IPS-18a (cell line): ENCODE measurements at regions not wholly inside any gene's neighbourhood (a gene's known extent, or its start where the extent isn't known, plus 50 kb on each side); places are given as distances from the start of the nearest gene placed in this dataset.

ENCODE experiments used
- H3K27ac ChIP-seq: one replicate; pipeline ENCODE4 v1.5.1; 2013; ENCODE audit warnings: low read length
- H3K27me3 ChIP-seq: one replicate; pipeline ENCODE4 v1.6.1; 2013; ENCODE audit warnings: mild to moderate bottlenecking, low read length; ENCODE audit not compliant: control insufficient read depth, insufficient read depth
- H3K36me3 ChIP-seq: one replicate; pipeline ENCODE4 v1.6.1; 2013; ENCODE audit warnings: low read depth, low read length; ENCODE audit not compliant: control insufficient read depth
- H3K4me1 ChIP-seq: one replicate; pipeline ENCODE4 v1.6.1; 2013; ENCODE audit warnings: low read depth, low read length; ENCODE audit not compliant: control insufficient read depth
- H3K4me3 ChIP-seq: one replicate; pipeline ENCODE4 v1.5.1; 2013; ENCODE audit warnings: low read length
- H3K9ac ChIP-seq: one replicate; pipeline ENCODE4 v1.6.1; 2013; ENCODE audit warnings: mild to moderate bottlenecking, low read length, moderate library complexity
- H3K9me3 ChIP-seq: one replicate; pipeline ENCODE4 v1.6.1; 2013; ENCODE audit warnings: low read depth, low read length; ENCODE audit not compliant: control insufficient read depth

DNA sequence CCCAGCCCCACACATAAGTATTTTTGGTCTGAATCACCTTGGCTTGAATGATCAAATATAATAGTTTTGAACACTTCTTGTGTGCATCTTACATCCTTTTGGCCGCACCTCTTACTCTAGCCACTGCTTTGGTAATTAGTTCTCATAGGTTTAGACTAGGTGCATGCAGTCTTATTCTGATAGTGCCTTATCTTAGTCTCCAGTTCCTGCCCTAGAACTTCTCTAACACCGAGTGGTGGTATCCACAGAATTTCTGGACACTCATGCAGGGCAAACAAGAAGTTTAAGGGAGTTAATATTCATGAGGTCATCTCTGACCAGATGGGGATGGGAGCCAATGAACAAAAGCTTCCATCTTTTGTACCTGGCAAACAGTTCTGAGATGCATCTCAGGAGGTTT is 77.5 kb upstream of the AKIRIN2 start:
- Histone ChIP-seq H3K27me3 (no peaks in the 10 kb centered on the region), H3K9ac (no peak overlapping the region), H3K4me1 (no peaks in the 10 kb centered on the region), H3K4me3 (no peak overlapping the region), H3K9me3 (no peaks in the 10 kb centered on the region), H3K27ac (no peak overlapping the region), H3K36me3 (no peaks in the 10 kb centered on the region)

DNA sequence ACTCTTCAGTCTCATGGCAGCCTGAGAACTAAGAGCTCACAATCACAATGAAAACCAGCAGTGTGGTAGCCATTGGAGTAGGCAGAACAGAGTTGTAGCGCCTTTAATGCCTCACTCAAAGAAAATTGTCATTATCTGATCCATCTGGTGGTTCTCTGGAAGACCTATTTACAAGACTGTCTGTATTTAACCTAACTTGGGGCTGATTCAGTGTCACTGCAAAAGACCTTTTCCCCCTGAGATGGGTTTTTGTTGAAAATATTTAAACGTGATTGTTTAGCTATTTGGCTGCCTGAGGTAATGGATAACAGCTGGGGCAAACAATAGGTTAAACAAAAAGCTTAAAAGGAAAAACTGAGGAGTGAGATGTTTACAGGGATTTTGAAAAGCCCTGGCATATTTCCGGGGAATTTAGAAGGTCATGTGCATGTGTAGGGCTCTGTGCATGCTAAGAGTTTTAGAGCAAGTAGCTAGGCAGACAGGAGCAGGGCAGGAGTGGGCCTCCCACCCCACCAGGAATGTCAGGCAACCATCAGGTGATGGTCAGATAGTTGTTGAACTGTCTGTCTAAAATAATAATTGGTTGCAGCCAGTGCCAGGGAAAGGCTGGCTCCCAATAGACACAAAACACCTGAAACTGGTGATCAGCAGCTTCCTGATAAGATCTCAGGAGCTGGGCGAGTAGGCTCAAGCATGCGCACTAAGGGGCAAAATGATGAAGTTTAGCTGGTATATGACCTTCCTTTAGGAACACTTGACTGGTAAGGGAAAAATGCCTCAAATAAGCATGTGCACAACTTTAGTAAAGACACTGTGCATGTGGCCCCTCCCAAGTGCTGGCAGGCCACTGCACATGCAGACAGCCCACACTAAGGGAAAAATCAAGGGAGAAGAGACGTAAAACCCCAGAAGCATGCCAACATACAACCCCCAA is 70.8 kb upstream of the AKIRIN2 start:
- no peak overlapping the region for H3K27ac ChIP-seq
- H3K9me3 ChIP-seq, result no peaks in the 10 kb centered on the region
- H3K9ac ChIP-seq, result no peak overlapping the region
- H3K27me3 ChIP-seq, result no peaks in the 10 kb centered on the region
- H3K4me3 ChIP-seq, result no peak overlapping the region
- H3K4me1 ChIP-seq, result no peaks in the 10 kb centered on the region
- H3K36me3 ChIP-seq, result no peaks in the 10 kb centered on the region

DNA sequence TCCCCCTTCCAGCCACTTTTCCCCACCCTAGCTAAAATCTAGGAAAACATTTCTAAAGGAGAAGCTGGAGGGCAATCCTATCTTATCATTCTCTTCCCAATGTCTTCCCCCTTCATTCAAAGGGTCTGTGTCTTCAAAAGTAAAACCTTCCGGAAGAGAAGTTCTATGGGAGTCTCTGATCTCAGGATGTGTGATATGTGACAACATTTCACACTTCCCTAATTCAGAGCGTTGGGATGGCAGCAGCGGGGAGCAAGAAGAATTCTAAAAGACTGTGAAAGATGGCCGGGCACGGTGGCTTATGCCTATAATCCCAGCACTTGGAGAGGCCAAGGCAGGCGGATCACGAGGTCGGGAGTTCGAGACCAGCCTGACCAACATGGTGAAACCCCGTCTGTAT is 65.4 kb upstream of the AKIRIN2 start:
- Histone ChIP-seq H3K9ac (no peak overlapping the region), H3K4me3 (no peak overlapping the region), H3K27ac (no peak overlapping the region), H3K4me1 (no peaks in the 10 kb centered on the region), H3K9me3 (no peaks in the 10 kb centered on the region), H3K27me3 (no peaks in the 10 kb centered on the region), H3K36me3 (no peaks in the 10 kb centered on the region)

DNA sequence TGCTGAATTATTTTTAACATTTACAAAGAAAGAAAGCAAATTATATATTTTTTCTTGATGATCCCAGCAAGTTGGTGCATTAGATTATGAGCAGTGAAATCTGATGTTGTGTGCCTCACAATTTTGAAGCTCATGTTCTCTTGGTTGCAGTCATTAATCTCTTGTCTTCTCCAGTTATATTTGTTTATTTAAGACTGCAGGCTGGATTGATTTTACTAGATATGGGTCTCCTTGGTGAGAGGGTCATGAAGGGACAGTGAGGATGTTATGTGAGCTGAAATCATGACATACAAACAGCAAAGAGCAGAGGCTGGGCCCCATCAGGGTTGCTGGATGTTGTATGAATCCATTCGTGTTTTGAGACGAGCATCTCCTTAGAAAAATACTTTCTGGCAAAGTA is 64.2 kb upstream of the AKIRIN2 start:
- Histone ChIP-seq H3K4me3 (no peak overlapping the region), H3K4me1 (no peaks in the 10 kb centered on the region), H3K9me3 (no peaks in the 10 kb centered on the region), H3K27ac (no peak overlapping the region), H3K27me3 (no peaks in the 10 kb centered on the region), H3K36me3 (no peaks in the 10 kb centered on the region), H3K9ac (no peak overlapping the region)

DNA sequence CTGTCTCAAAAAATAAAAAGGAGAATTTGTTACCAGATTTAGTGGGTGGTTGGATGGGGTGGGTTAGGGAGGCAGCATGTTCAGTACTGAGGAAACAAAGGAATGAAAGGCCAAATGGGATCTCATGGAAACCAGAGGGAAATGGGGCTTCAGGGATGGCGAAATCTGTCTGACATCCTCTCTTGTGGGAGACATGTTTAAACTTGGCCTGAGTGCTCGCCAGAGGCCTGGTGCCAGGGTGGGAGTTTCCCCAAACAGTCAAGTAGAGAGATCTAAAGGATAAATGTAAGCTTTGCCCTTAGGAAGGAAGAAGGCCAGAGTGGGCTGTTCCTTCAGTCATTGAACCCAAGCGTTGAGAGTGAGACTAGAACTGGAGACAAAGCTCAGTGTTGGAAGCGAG is 61.9 kb upstream of the AKIRIN2 start:
- Histone ChIP-seq H3K27me3 (no peaks in the 10 kb centered on the region), H3K4me1 (no peaks in the 10 kb centered on the region), H3K9me3 (no peaks in the 10 kb centered on the region), H3K4me3 (no peak overlapping the region), H3K36me3 (no peaks in the 10 kb centered on the region), H3K27ac (no peak overlapping the region), H3K9ac (no peak overlapping the region)

DNA sequence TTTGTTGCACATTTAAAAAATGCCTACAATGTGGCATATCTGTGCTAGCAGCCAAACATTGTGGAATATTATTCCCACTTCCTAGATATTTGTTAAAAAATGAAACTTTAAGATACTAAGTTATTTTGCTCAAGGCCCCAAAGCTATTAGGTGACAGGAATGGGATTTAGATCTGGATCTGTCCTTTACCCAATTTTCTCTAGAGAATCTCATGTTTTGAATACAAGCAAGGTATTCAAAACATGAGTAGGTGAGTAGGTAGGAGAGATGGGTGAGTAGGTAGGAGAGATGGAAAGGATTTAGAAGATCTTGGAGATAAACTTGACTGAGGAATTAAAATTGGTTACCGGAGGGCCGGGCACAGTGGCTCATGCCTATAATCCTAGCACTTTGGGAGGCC is 61.2 kb upstream of the AKIRIN2 start:
- Histone ChIP-seq H3K9me3 (no peaks in the 10 kb centered on the region), H3K27ac (no peak overlapping the region), H3K9ac (no peak overlapping the region), H3K4me1 (no peaks in the 10 kb centered on the region), H3K36me3 (no peaks in the 10 kb centered on the region), H3K27me3 (no peaks in the 10 kb centered on the region), H3K4me3 (no peak overlapping the region)

DNA sequence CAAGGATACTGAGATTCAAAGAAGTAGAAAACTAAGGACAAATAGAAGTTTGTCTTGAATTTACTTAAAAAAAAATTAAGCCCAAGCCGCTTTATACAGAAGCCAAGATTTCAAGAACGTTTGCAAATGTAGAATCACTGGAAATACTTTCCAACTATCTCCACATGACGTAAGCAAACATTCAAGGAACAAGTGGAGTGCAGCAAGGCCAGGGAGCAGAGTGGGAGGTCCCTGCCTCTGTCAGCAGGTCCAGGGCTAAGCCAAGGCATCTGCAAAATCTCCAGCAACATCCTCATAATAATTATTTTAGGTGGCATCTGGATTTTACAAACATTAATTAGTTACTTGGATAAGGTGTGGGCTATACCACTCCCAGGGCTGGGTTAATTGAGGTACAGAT is 60.1 kb upstream of the AKIRIN2 start:
- no peak overlapping the region for H3K4me3 ChIP-seq
- H3K27ac ChIP-seq, result no peak overlapping the region

DNA sequence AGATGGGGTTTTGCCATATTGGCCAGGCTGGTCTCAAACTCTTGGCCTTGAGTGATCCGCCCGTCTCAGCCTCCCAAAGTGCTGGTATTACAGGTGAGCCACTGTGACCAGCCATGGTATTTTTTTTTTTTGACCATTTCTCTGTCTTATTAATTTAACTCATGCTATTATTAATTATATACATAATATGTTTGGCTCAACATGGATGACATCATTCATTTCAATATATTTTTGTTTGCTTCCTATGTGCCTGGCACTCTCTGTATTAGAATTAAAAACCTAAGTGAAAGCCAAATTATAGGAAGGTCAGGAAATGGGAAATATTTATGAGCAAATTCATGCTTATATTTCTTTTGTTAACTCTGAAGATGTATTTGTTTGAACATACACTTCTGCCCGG is 55.8 kb upstream of the AKIRIN2 start:
- no peaks in the 10 kb centered on the region for H3K9me3 ChIP-seq

More for the DNA sequence above, 60.1 kb upstream of the AKIRIN2 start:
- Histone ChIP-seq H3K9me3 (no peaks in the 10 kb centered on the region), H3K4me1 (no peaks in the 10 kb centered on the region), H3K27me3 (no peaks in the 10 kb centered on the region), H3K36me3 (no peaks in the 10 kb centered on the region), H3K9ac (no peak overlapping the region)

DNA sequence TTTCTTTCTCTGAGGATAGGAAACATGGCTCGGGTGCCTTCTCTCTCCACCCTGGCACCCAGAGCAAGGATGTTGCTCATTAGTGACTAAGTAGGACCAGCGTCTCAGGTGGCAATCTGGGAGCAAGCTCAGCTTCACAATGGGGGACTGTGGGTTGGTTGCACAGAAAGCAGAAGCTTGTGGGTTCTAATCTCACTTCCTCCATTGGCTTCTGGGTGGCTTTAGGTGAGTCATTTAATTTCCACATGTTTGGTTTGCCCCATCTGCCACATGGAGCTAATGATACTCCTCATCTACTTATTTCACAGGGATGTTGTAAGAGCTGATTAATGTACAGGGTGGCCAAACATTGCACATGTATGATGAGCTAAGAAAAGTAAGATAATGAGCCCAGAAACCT is 54.8 kb upstream of the AKIRIN2 start:
- Histone ChIP-seq H3K27me3 (no peaks in the 10 kb centered on the region), H3K4me1 (peaks cover 5% of the 10 kb centered on the region), H3K27ac (no peak overlapping the region), H3K4me3 (no peak overlapping the region), H3K9me3 (no peaks in the 10 kb centered on the region), H3K9ac (no peak overlapping the region), H3K36me3 (no peaks in the 10 kb centered on the region)

More for the DNA sequence above, 55.8 kb upstream of the AKIRIN2 start:
- Histone ChIP-seq H3K27me3 (no peaks in the 10 kb centered on the region), H3K4me1 (peaks cover 5% of the 10 kb centered on the region), H3K36me3 (no peaks in the 10 kb centered on the region), H3K9ac (no peak overlapping the region), H3K27ac (no peak overlapping the region), H3K4me3 (no peak overlapping the region)

DNA sequence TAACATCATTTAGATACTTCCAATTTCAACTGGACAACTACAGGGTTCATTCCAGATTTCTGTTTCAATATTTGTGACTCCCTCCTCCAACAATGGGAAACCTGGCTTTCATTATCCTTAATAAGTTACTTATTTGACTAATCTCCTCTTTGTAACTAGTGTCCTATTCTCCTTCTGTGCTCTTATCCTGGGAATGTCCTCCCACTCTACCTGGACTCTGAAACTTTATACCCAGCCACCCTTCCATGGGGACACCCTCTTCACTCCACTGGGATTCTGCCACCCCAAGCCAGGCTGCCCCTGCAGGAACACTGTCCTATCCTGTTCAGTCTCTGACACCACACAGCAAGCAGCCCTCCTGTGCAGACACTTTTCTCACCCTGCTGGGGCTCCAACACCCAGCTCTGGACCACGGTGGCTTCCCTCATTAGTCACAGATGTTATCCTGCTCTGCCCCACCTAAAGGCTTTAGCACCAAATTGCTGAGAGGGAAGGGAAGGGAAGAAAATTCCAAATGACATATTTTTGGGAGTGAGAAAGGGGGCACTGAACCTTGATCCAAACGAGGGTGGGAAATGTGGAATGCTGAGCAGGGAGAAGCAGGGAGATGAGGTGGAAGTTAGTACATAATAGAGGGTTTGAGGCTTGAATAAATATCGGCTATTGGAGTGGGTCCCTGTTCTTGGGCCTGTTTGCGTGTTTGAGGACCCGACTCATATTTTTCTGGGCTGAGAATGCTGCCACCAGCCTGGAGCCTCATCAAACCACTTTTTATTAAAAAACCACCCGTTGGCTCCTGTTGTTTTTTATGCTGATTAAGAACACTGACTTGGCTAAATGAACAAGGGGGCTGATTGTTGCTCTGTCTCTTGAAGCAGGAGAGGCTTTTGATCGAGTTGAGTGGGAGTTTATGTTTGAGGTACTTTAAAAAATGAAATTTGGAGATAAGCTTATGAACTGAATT is 54.0 kb upstream of the AKIRIN2 start:
- no peak overlapping the region for H3K4me3 ChIP-seq

DNA sequence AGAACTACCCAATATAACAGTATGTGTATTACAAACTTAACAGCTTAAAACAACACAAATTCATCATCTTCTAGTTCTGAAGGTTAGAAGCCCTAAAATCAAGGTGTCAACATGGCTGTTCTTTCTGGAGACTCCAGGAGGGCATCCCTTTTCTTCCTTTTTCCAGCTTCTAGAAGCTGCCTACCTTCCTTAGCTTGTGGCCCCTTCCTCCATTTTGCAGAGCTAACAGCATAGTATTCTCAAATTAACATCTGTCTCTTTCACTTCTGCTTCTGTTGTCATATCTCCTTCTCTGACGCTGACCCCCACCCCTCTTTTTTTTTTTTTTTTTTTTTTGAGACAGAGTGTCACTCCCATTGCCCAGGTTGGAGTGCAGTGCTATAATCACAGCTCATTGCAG is 52.8 kb upstream of the AKIRIN2 start:
- H3K27ac ChIP-seq, result no peak overlapping the region
- H3K27me3 ChIP-seq, result no peaks in the 10 kb centered on the region
- no peaks in the 10 kb centered on the region for H3K36me3 ChIP-seq
- no peaks in the 10 kb centered on the region for H3K9me3 ChIP-seq
- H3K4me3 ChIP-seq, result no peak overlapping the region
- H3K4me1 ChIP-seq, result peaks cover 5% of the 10 kb centered on the region
- no peak overlapping the region for H3K9ac ChIP-seq

More for the DNA sequence above, 54.0 kb upstream of the AKIRIN2 start:
- Histone ChIP-seq H3K4me1 (peaks cover 5% of the 10 kb centered on the region), H3K9ac (no peak overlapping the region), H3K36me3 (no peaks in the 10 kb centered on the region), H3K9me3 (no peaks in the 10 kb centered on the region), H3K27ac (no peak overlapping the region), H3K27me3 (no peaks in the 10 kb centered on the region)
